Naive thymus-derived CD8-positive, alpha-beta T cell (primary cell): ENCODE measurements at regions not wholly inside any gene's neighbourhood (a gene's known extent, or its start where the extent isn't known, plus 50 kb on each side); places are given as distances from the start of the nearest gene placed in this dataset.
"Not testable (repeated sequence)": the region's sequence is repeated elsewhere in the genome, so short reads cannot be mapped to it uniquely, and the experiment has no call there.

Source experiments
- ATAC-seq, 2 donors: fragments of 150-1000 bp; cut with Tn5 transposase in 1 of 2; sonication (Bioruptor Pico), chemical (Tn5 transposase) in 1 of 2; 1 replicate in 1 of 2; 2 replicates in 1 of 2; pipeline ENCODE4 v1.10.0; 2021; ENCODE audit warnings: mild to moderate bottlenecking in 2 of 2, moderate library complexity in 2 of 2
- POLR2A ChIA-PET: fragments of 350-600 bp; sonication (Branson Sonifier 250); formaldehyde crosslinking; loops from one replicate; lab custom pipeline; 2021; ENCODE audit warnings: antibody characterized with exemption; lab: Charles Lee
- DNase-seq, 10 donors: peaks; one replicate each; pipeline versions ENCODE4 v3.0.0 to v3.0.0-alpha.2; 2020 to 2022
- H3K27ac Mint-ChIP-seq, 10 donors: one replicate each; pipeline ENCODE4 v1.8.0; 2020 to 2022; ENCODE audit warnings: mild to moderate bottlenecking in 10 of 10, mixed read lengths in 10 of 10, moderate library complexity in 4 of 10, inconsistent platforms in 1 of 10
- H3K27me3 Mint-ChIP-seq, 5 donors: one replicate each; pipeline ENCODE4 v1.8.0; 2021 to 2022; ENCODE audit warnings: mixed read lengths in 5 of 5
- H3K36me3 Mint-ChIP-seq, 3 donors: one replicate each; pipeline ENCODE4 v1.8.0; 2020 to 2022; ENCODE audit warnings: mixed read lengths in 3 of 3, mild to moderate bottlenecking in 2 of 3, inconsistent platforms in 1 of 3
- H3K4me1 Mint-ChIP-seq, 4 donors: one replicate each; pipeline ENCODE4 v1.8.0; 2021 to 2022; ENCODE audit warnings: mixed read lengths in 4 of 4
- H3K4me3 Mint-ChIP-seq, 10 donors: one replicate each; pipeline ENCODE4 v1.8.0; 2020 to 2022; ENCODE audit warnings: mild to moderate bottlenecking in 10 of 10, mixed read lengths in 10 of 10, moderate library complexity in 6 of 10, inconsistent platforms in 1 of 10
- H3K9me3 Mint-ChIP-seq, 9 donors: one replicate each; pipeline ENCODE4 v1.8.0; 2020 to 2022; ENCODE audit warnings: mixed read lengths in 9 of 9, mild to moderate bottlenecking in 3 of 9, inconsistent platforms in 1 of 9, moderate library complexity in 1 of 9

- POLR2A ChIA-PET = no interaction called here
- no peak for DNase-seq
- no peak for ATAC-seq
- H3K36me3 Mint-ChIP-seq = peaks cover 0 to 19% (median 5%) of the 10 kb centered on the region in 3 donors
- no peaks in the 10 kb centered on the region for H3K27me3 Mint-ChIP-seq
- H3K4me3 Mint-ChIP-seq = no peak overlapping the region
- H3K27ac Mint-ChIP-seq = peak overlapping the region in 1 of 10 donors; percentile 32
- peaks cover 2 to 6% (median 3%) of the 10 kb centered on the region in 4 donors for H3K4me1 Mint-ChIP-seq
- H3K9me3 Mint-ChIP-seq = no peaks in the 10 kb centered on the region
Measured at GRCh38 chr7:66442385-66442784, 186.3 kb upstream of the KCTD7 start.

- Mint-ChIP-seq H3K27me3 (no peaks in the 10 kb centered on the region), H3K27ac (peak overlapping the region in 2 of 10 donors; percentile 71 to 78), H3K4me1 (peaks cover 2 to 6% (median 3%) of the 10 kb centered on the region in 4 donors), H3K9me3 (no peaks in the 10 kb centered on the region), H3K4me3 (no peak overlapping the region), H3K36me3 (peaks cover 0 to 24% (median 11%) of the 10 kb centered on the region in 3 donors)
- ATAC-seq = no peak
- POLR2A ChIA-PET = no interaction called here
- no peak for DNase-seq
Measured at GRCh38 chr7:66443946-66444345, 184.7 kb upstream of the KCTD7 start.

- H3K9me3 Mint-ChIP-seq, H3K4me3 Mint-ChIP-seq, POLR2A ChIA-PET, H3K4me1 Mint-ChIP-seq, DNase-seq, ATAC-seq, H3K27me3 Mint-ChIP-seq, H3K27ac Mint-ChIP-seq: not testable (repeated sequence)
- peaks cover 0 to 40% (median 23%) of the 10 kb centered on the region in 3 donors for H3K36me3 Mint-ChIP-seq
Measured at GRCh38 chr7:66447007-66447406, 181.7 kb upstream of the KCTD7 start.

- H3K9me3 Mint-ChIP-seq, DNase-seq, H3K27ac Mint-ChIP-seq, POLR2A ChIA-PET, H3K4me1 Mint-ChIP-seq, H3K27me3 Mint-ChIP-seq, ATAC-seq, H3K4me3 Mint-ChIP-seq: not testable (repeated sequence)
- H3K36me3 Mint-ChIP-seq = peaks cover 0 to 56% (median 37%) of the 10 kb centered on the region in 3 donors
Measured at GRCh38 chr7:66450814-66451213, 177.9 kb upstream of the KCTD7 start.

GRCh38 chr7:66451713-66452112, 177.0 kb upstream of the KCTD7 start:
- H3K27me3 Mint-ChIP-seq, H3K4me1 Mint-ChIP-seq, ATAC-seq, DNase-seq, POLR2A ChIA-PET, H3K27ac Mint-ChIP-seq, H3K4me3 Mint-ChIP-seq, H3K9me3 Mint-ChIP-seq: not testable (repeated sequence)
- H3K36me3 Mint-ChIP-seq = peaks cover 0 to 58% (median 37%) of the 10 kb centered on the region in 3 donors

GRCh38 chr7:66452165-66452564, 176.5 kb upstream of the KCTD7 start:
- peaks cover 0 to 54% (median 36%) of the 10 kb centered on the region in 3 donors for H3K36me3 Mint-ChIP-seq
- no peak for ATAC-seq

GRCh38 chr7:66453340-66453739, 175.3 kb upstream of the KCTD7 start:
- Mint-ChIP-seq H3K9me3 (no peaks in the 10 kb centered on the region), H3K27me3 (no peaks in the 10 kb centered on the region), H3K27ac (no peak overlapping the region), H3K4me1 (peaks cover 0 to 13% (median 5%) of the 10 kb centered on the region in 4 donors), H3K36me3 (peaks cover 0 to 51% (median 40%) of the 10 kb centered on the region in 3 donors), H3K4me3 (no peak overlapping the region)
- no peak for ATAC-seq
- POLR2A ChIA-PET = no interaction called here
- DNase-seq = no peak

More at GRCh38 chr7:66452165-66452564, 176.5 kb upstream of the KCTD7 start:
- H3K4me3 Mint-ChIP-seq = no peak overlapping the region
- H3K27me3 Mint-ChIP-seq = no peaks in the 10 kb centered on the region
- H3K9me3 Mint-ChIP-seq = no peaks in the 10 kb centered on the region
- H3K4me1 Mint-ChIP-seq = peaks cover 0 to 9% (median 4%) of the 10 kb centered on the region in 4 donors
- POLR2A ChIA-PET = no interaction called here
- no peak overlapping the region for H3K27ac Mint-ChIP-seq
- DNase-seq = no peak

GRCh38 chr7:66454600-66455225, 174.0 kb upstream of the KCTD7 start:
- Mint-ChIP-seq H3K27ac (no peak overlapping the region), H3K36me3 (peaks cover 0 to 40% (median 30%) of the 10 kb centered on the region in 3 donors), H3K27me3 (no peaks in the 10 kb centered on the region), H3K4me1 (peaks cover 6 to 24% (median 6%) of the 10 kb centered on the region in 4 donors), H3K9me3 (no peaks in the 10 kb centered on the region), H3K4me3 (no peak overlapping the region)
- DNase-seq = no peak
- ATAC-seq = no peak
- POLR2A ChIA-PET = no interaction called here

GRCh38 chr7:66455432-66455831, 173.2 kb upstream of the KCTD7 start:
- H3K9me3 Mint-ChIP-seq, POLR2A ChIA-PET, H3K4me3 Mint-ChIP-seq, DNase-seq, ATAC-seq, H3K27me3 Mint-ChIP-seq, H3K27ac Mint-ChIP-seq: not testable (repeated sequence)
- Mint-ChIP-seq H3K36me3 (peaks cover 0 to 32% (median 26%) of the 10 kb centered on the region in 3 donors), H3K4me1 (peaks cover 6 to 26% (median 10%) of the 10 kb centered on the region in 4 donors)

GRCh38 chr7:66456431-66456830, 172.2 kb upstream of the KCTD7 start:
- H3K9me3 Mint-ChIP-seq, DNase-seq, POLR2A ChIA-PET, H3K27ac Mint-ChIP-seq, H3K4me3 Mint-ChIP-seq, H3K27me3 Mint-ChIP-seq, ATAC-seq: not testable (repeated sequence)
- H3K4me1 Mint-ChIP-seq = peaks cover 6 to 26% (median 10%) of the 10 kb centered on the region in 4 donors
- H3K36me3 Mint-ChIP-seq = peaks cover 0 to 26% (median 26%) of the 10 kb centered on the region in 3 donors

GRCh38 chr7:66458991-66459390, 169.7 kb upstream of the KCTD7 start:
- H3K27me3 Mint-ChIP-seq, H3K27ac Mint-ChIP-seq, POLR2A ChIA-PET, H3K4me3 Mint-ChIP-seq, ATAC-seq, DNase-seq: not testable (repeated sequence)
- H3K4me1 Mint-ChIP-seq = peaks cover 6 to 29% (median 11%) of the 10 kb centered on the region in 4 donors
- H3K36me3 Mint-ChIP-seq = peaks cover 5 to 21% (median 20%) of the 10 kb centered on the region in 3 donors
- H3K9me3 Mint-ChIP-seq = peaks cover 0 to 11% (median 6%) of the 10 kb centered on the region in 9 donors

- DNase-seq, ATAC-seq, H3K27me3 Mint-ChIP-seq, POLR2A ChIA-PET, H3K4me3 Mint-ChIP-seq: not testable (repeated sequence)
- H3K9me3 Mint-ChIP-seq = peaks cover 0 to 11% (median 6%) of the 10 kb centered on the region in 9 donors
- peaks cover 5 to 23% (median 21%) of the 10 kb centered on the region in 3 donors for H3K36me3 Mint-ChIP-seq
- peak overlapping the region in 3 of 10 donors; percentile 16 to 57 (median 48) for H3K27ac Mint-ChIP-seq
- peaks cover 6 to 26% (median 10%) of the 10 kb centered on the region in 4 donors for H3K4me1 Mint-ChIP-seq
Measured at GRCh38 chr7:66459783-66460413, 168.8 kb upstream of the KCTD7 start.

GRCh38 chr7:66460921-66461361, 167.7 kb upstream of the KCTD7 start:
- POLR2A ChIA-PET = no interaction called here
- Mint-ChIP-seq H3K27ac (peak overlapping the region in 1 of 10 donors; percentile 19), H3K9me3 (peaks cover 0 to 11% (median 6%) of the 10 kb centered on the region in 9 donors), H3K4me3 (no peak overlapping the region), H3K36me3 (peaks cover 5 to 21% (median 19%) of the 10 kb centered on the region in 3 donors), H3K27me3 (no peaks in the 10 kb centered on the region), H3K4me1 (peaks cover 6 to 20% (median 8%) of the 10 kb centered on the region in 4 donors)
- ATAC-seq (no peak), DNase-seq (no peak)
